NCI-H774 (cell line): ENCODE measurements at regions not wholly inside any gene's neighbourhood (a gene's known extent, or its start where the extent isn't known, plus 50 kb on each side); places are given as distances from the start of the nearest gene placed in this dataset.

Experiments used
- DNase-seq: peaks from one replicate; lab custom pipeline; 2025; lab: John Stamatoyannopoulos, UW

GRCh38 chr5:167969998-167970397 is 321.4 kb upstream of the WWC1 start:
- DNase-seq, result no peak

GRCh38 chr5:167971706-167972105 is 319.7 kb upstream of the WWC1 start:
- no peak for DNase-seq

- DNase-seq, result no peak
Measured at GRCh38 chr5:167973126-167973525, 318.3 kb upstream of the WWC1 start.

- no peak for DNase-seq
Measured at GRCh38 chr5:167984951-167985350, 306.5 kb upstream of the WWC1 start.

- no peak for DNase-seq
Measured at GRCh38 chr5:167985373-167985772, 306.1 kb upstream of the WWC1 start.

- no peak for DNase-seq
Measured at GRCh38 chr5:167987490-167988280, 303.8 kb upstream of the WWC1 start.

- DNase-seq, result no peak
Measured at GRCh38 chr5:167992868-167993267, 298.6 kb upstream of the WWC1 start.

- DNase-seq, result no peak
Measured at GRCh38 chr5:167993771-167994170, 297.7 kb upstream of the WWC1 start.

GRCh38 chr5:167995844-167996425 is 295.5 kb upstream of the WWC1 start:
- no peak for DNase-seq

- no peak for DNase-seq
Measured at GRCh38 chr5:167998148-167998767, 293.2 kb upstream of the WWC1 start.

GRCh38 chr5:167999182-167999581 is 292.3 kb upstream of the WWC1 start:
- no peak for DNase-seq

GRCh38 chr5:168001318-168001717 is 290.1 kb upstream of the WWC1 start:
- no peak for DNase-seq

GRCh38 chr5:168002116-168002515 is 289.3 kb upstream of the WWC1 start:
- DNase-seq, result no peak

GRCh38 chr5:168005093-168005492 is 286.4 kb upstream of the WWC1 start:
- no peak for DNase-seq

- no peak for DNase-seq
Measured at GRCh38 chr5:168005936-168006335, 285.5 kb upstream of the WWC1 start.

- no peak for DNase-seq
Measured at GRCh38 chr5:168006456-168007130, 284.9 kb upstream of the WWC1 start.

- no peak for DNase-seq
Measured at GRCh38 chr5:168007286-168007685, 284.2 kb upstream of the WWC1 start.

- no peak for DNase-seq
Measured at GRCh38 chr5:168008555-168008954, 282.9 kb upstream of the WWC1 start.

GRCh38 chr5:168011096-168011495 is 280.3 kb upstream of the WWC1 start:
- DNase-seq, result no peak

GRCh38 chr5:168012006-168012405 is 279.4 kb upstream of the WWC1 start:
- DNase-seq, result no peak

- DNase-seq, result no peak
Measured at GRCh38 chr5:168013546-168013945, 277.9 kb upstream of the WWC1 start.

- DNase-seq, result no peak
Measured at GRCh38 chr5:168014433-168015123, 276.9 kb upstream of the WWC1 start.
